ENCODE measurements at regions not wholly inside any gene's neighbourhood (a gene's known extent, or its start where the extent isn't known, plus 50 kb on each side); places are given as distances from the start of the nearest gene placed in this dataset.

DNA sequence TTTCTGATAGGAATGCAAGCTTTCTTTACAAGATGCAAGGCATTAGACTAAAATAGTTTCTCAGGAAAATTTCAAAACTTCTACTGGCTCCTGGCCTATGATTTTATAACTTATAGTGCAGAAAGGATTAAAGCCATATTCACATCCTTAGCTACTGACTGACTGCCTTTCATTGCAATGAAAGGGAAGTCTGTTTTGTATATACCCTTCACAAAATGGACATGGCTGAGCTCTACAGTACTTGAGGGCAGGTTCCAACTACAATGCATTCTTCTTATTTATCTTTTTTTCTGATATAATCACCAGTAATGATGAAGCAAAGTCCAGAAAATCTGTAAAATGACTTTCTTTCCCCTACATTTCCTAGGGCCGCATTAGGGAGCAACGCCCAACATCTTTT is 100.5 kb upstream of the ESRRG start:
- TF ChIP-seq, protein P1, sequence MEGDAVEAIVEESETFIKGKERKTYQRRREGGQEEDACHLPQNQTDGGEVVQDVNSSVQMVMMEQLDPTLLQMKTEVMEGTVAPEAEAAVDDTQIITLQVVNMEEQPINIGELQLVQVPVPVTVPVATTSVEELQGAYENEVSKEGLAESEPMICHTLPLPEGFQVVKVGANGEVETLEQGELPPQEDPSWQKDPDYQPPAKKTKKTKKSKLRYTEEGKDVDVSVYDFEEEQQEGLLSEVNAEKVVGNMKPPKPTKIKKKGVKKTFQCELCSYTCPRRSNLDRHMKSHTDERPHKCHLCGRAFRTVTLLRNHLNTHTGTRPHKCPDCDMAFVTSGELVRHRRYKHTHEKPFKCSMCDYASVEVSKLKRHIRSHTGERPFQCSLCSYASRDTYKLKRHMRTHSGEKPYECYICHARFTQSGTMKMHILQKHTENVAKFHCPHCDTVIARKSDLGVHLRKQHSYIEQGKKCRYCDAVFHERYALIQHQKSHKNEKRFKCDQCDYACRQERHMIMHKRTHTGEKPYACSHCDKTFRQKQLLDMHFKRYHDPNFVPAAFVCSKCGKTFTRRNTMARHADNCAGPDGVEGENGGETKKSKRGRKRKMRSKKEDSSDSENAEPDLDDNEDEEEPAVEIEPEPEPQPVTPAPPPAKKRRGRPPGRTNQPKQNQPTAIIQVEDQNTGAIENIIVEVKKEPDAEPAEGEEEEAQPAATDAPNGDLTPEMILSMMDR (IDR thresholded peaks at IDR 0.05; ENCODE audit: borderline replicate concordance, control extremely low read depth, extremely low read depth, insufficient read depth, missing control alignments) = no peak
- no peak for DNase-seq (ENCODE audit: low spot score)
- in situ Hi-C loops (cut with MboI; ENCODE audit: low sequenced_read_pairs, unreplicated experiment) = no loop called here

DNA sequence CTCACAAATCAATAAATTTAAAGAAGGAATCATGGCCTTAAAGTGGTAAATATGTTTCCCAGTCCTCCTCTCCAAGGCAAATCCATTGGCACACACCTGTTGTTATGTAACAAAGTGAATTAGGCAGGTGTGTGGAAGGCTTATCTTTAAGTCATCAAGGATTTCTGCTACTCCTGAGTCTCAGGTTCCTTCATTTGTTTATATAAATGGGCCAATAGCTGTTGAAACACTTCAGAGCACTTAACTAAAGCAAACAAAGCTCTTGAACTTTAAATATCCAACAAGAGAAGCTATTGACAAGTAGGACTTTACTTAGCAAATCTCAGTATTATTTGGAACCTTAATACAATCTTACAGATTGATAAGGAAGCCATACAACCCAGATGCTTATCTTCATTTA is 99.3 kb upstream of the ESRRG start:
- DNase-seq (ENCODE audit: low spot score) = no peak
- in situ Hi-C loops (cut with MboI; ENCODE audit: low sequenced_read_pairs, unreplicated experiment) = no loop called here
- TF ChIP-seq, protein P1 (IDR thresholded peaks at IDR 0.05; ENCODE audit: borderline replicate concordance, control extremely low read depth, extremely low read depth, insufficient read depth, missing control alignments) = no peak

DNA sequence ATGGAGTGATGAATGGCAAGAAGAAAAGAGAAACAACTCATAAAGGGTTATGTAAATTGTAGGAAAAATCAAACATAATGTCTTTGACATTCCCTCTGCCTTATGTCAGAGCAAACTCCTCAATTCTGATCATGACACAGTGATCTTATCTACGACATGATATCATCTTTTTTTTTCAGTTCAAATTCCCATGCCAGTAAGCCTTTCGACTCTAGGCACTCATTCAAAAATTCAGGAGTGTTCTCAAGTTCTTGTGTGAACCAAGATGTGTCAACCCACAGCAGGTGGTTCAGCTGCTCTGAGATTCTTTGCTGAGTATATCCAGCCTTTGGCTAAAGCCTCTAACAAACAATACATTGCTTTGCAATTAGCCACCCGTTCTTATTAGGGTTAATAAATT is 97.1 kb upstream of the ESRRG start:
- TF ChIP-seq, protein P1 (IDR thresholded peaks at IDR 0.05; ENCODE audit: borderline replicate concordance, control extremely low read depth, extremely low read depth, insufficient read depth, missing control alignments) = no peak
- in situ Hi-C loops (cut with MboI; ENCODE audit: low sequenced_read_pairs, unreplicated experiment) = no loop called here
- DNase-seq (ENCODE audit: low spot score) = no peak

DNA sequence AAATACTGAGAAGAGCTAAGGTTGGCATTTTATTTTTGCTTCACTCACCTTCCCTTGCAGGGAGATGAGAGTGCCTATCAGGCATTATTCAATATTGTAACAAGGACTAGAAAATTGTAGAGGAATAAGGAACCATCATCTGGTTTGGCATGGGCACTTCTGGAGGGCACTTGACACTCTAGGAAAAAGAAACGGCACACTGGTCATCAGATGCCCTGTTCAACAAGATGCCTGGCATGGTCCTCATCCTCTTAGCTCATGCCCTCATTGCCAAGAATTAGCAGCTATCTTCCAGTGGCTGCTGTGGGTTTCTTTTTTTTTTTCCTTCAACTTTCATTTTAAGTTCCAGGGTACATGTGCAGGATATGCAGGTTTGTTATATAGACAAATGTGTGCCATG is 95.1 kb upstream of the ESRRG start:
- no peak for DNase-seq (ENCODE audit: low spot score)
- TF ChIP-seq, protein P1 (IDR thresholded peaks at IDR 0.05; ENCODE audit: borderline replicate concordance, control extremely low read depth, extremely low read depth, insufficient read depth, missing control alignments) = no peak
- in situ Hi-C loops (cut with MboI; ENCODE audit: low sequenced_read_pairs, unreplicated experiment) = no loop called here

DNA sequence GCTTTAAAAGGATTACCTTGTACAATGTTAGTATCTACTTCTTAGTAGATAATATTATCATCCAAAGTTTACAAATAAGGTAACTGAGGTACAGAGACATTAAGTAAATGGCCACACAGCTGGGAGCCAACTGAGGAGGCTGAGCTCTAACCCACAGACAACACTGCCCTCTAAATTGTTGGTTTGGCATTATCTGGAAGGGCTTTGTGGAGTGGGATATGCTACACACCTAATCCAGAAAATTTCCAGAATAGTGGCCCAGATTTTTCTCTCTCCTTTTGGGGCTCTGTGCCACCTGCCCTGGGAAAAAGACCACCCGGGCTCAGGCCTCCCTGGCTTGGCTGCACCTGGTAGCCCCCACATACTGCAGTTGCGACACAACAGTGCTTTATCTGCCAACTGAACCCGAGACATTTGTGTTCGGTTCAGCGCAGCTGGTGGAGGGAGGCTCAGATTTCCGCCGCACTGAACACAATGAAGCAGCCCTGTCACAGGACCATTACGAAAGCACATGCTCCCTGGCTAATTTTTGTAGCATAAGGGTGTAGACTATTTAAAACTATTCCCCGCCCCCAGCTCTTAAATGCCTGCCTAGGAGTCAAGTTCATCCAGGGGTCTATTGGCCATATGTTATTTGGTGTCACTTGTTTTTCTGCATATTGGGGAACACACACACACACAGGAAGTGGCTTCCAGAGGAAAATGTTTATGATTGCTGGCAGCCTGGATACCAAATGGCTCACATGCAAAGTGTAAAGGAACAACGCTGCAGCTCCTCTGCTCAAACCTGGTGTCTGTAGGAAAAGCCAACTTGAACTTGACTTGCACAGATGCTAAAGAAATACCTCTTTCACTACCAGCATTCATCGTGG is 92.3 kb upstream of the ESRRG start:
- DNase-seq (ENCODE audit: low spot score) = no peak
- TF ChIP-seq, protein P1 (IDR thresholded peaks at IDR 0.05; ENCODE audit: borderline replicate concordance, control extremely low read depth, extremely low read depth, insufficient read depth, missing control alignments) = no peak
- in situ Hi-C loops (cut with MboI; ENCODE audit: low sequenced_read_pairs, unreplicated experiment) = no loop called here

DNA sequence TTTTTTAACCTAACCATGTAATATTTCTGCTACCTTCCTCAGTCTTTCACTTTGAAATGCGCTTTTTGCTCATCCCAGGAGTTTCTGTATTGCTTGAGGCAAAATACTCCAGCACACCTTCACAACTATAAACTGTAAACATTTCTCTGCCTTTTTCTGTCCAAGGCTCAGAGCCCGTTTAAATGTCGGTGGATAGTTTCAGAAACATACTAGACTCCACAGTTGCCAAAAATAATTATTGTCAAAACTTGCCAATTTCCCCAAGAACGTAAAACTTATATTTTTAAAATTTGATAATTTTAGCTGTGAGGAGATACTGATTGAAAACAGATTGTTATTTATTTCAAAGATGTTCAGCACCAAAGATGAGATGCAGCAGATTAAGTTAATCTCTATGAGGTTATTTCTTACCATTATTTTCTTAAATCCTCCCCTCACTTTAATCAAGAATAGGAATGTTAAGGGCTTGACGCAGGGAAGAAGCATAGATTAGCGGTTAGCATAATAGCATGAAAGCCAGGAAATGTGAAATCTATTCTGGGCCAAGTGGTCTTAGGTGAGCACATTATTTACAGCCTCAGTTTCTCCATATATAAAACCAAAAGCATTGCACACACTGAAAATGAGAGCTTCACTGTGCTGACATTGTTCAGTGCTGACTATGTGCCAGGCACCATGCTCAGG is 91.5 kb upstream of the ESRRG start:
- TF ChIP-seq, protein P1 (IDR thresholded peaks at IDR 0.05; ENCODE audit: borderline replicate concordance, control extremely low read depth, extremely low read depth, insufficient read depth, missing control alignments) = no peak

More for the DNA sequence above, 91.5 kb upstream of the ESRRG start:
- in situ Hi-C loops (cut with MboI; ENCODE audit: low sequenced_read_pairs, unreplicated experiment) = no loop called here
- no peak for DNase-seq (ENCODE audit: low spot score)
